Ascending aorta (tissue), 2 donors: ENCODE measurements at regions not wholly inside any gene's neighbourhood (a gene's known extent, or its start where the extent isn't known, plus 50 kb on each side); places are given as distances from the start of the nearest gene placed in this dataset.

Experiments used
- DNase-seq, 2 donors: peaks; one replicate each; pipeline ENCODE4 v3.0.0-alpha.2; 2019; ENCODE audit warnings: low spot score in 2 of 2
- H3K27ac ChIP-seq, 2 donors: fragments of 200-600 bp; sonication (generic); one replicate each; pipeline ENCODE4 v1.5.1; 2016 to 2017; ENCODE audit warnings: mild to moderate bottlenecking in 1 of 2
- H3K27me3 ChIP-seq: fragments of 200-600 bp; sonication (generic); one replicate; pipeline ENCODE4 v1.5.1; 2017
- H3K36me3 ChIP-seq, 2 donors: fragments of 200-600 bp; sonication (generic); one replicate each; pipeline ENCODE4 v1.5.1; 2016
- H3K4me1 ChIP-seq, 2 donors: fragments of 200-600 bp; sonication (generic); one replicate each; pipeline ENCODE4 v1.5.1; 2016 to 2017; ENCODE audit warnings: mild to moderate bottlenecking in 1 of 2
- H3K4me3 ChIP-seq, 2 donors: fragments of 200-600 bp; sonication (generic); one replicate each; pipeline ENCODE4 v1.5.1; 2016 to 2017; ENCODE audit warnings: mild to moderate bottlenecking in 1 of 2
- H3K9me3 ChIP-seq, 2 donors: fragments of 200-600 bp; sonication (generic); one replicate each; pipeline ENCODE4 v1.5.1; 2016
- CTCF ChIP-seq, 3 experiments: fragments of 200-600 bp in 2 of 3; fragments of 450-650 bp in 1 of 3; sonication (generic) in 2 of 3; IDR thresholded peaks; one replicate each; pipeline ENCODE4 v1.5.1; 2016 to 2019; ENCODE audit warnings: antibody characterized with exemption in 3 of 3, mild to moderate bottlenecking in 1 of 3, moderate library complexity in 1 of 3
- intact Hi-C: fragments of 100-400 bp; cut with DNase I; formaldehyde crosslinking; loops from one replicate; pipeline ENCODE4 v1.15.1; 2023

GRCh38 chr15:70493787-70494516, 269.4 kb downstream of the UACA start:
- intact Hi-C loops: no loop called here
- DNase-seq: no peak
- H3K9me3 ChIP-seq: no peaks in the 10 kb centered on the region
- H3K4me1 ChIP-seq: no peaks in the 10 kb centered on the region
- no peak overlapping the region for H3K4me3 ChIP-seq
- no peak for TF ChIP-seq CTCF (IDR thresholded peaks at IDR 0.05)
- H3K36me3 ChIP-seq: no peaks in the 10 kb centered on the region
- no peaks in the 10 kb centered on the region for H3K27me3 ChIP-seq
- no peak overlapping the region for H3K27ac ChIP-seq

- intact Hi-C loops: no loop called here
- no peak for TF ChIP-seq CTCF (IDR thresholded peaks at IDR 0.05)
- H3K27ac ChIP-seq: no peak overlapping the region
- H3K4me3 ChIP-seq: no peak overlapping the region
- H3K4me1 ChIP-seq: no peaks in the 10 kb centered on the region
- no peaks in the 10 kb centered on the region for H3K36me3 ChIP-seq
- no peaks in the 10 kb centered on the region for H3K9me3 ChIP-seq
- no peaks in the 10 kb centered on the region for H3K27me3 ChIP-seq
- no peak for DNase-seq
Observed at GRCh38 chr15:70493376-70493775, 270.0 kb downstream of the UACA start.

- peak in 1 of 3 experiments; percentile 15 for TF ChIP-seq CTCF (IDR thresholded peaks at IDR 0.05)
- Histone ChIP-seq H3K4me3 (no peak overlapping the region), H3K9me3 (no peaks in the 10 kb centered on the region), H3K4me1 (no peaks in the 10 kb centered on the region), H3K27ac (no peak overlapping the region), H3K27me3 (no peaks in the 10 kb centered on the region), H3K36me3 (no peaks in the 10 kb centered on the region)
- DNase-seq: peak in 1 of 2 donors; percentile 80
- intact Hi-C loops: no loop called here
Observed at GRCh38 chr15:70492240-70493177, 270.8 kb downstream of the UACA start.

- H3K27me3 ChIP-seq: no peaks in the 10 kb centered on the region
- no peak for DNase-seq
- intact Hi-C loops: no loop called here
- TF ChIP-seq CTCF (IDR thresholded peaks at IDR 0.05): no peak
- no peak overlapping the region for H3K4me3 ChIP-seq
- no peaks in the 10 kb centered on the region for H3K36me3 ChIP-seq
- H3K4me1 ChIP-seq: no peaks in the 10 kb centered on the region
- H3K27ac ChIP-seq: no peak overlapping the region
- H3K9me3 ChIP-seq: no peaks in the 10 kb centered on the region
Observed at GRCh38 chr15:70491641-70492040, 271.7 kb downstream of the UACA start.

GRCh38 chr15:70491201-70491621, 272.1 kb downstream of the UACA start:
- no peak for DNase-seq
- no peak overlapping the region for H3K27ac ChIP-seq
- H3K4me3 ChIP-seq: no peak overlapping the region
- H3K36me3 ChIP-seq: no peaks in the 10 kb centered on the region
- intact Hi-C loops: no loop called here
- no peak for TF ChIP-seq CTCF (IDR thresholded peaks at IDR 0.05)
- H3K9me3 ChIP-seq: no peaks in the 10 kb centered on the region
- no peaks in the 10 kb centered on the region for H3K4me1 ChIP-seq
- H3K27me3 ChIP-seq: no peaks in the 10 kb centered on the region
